Parathyroid adenoma (tissue), 2 donors: ENCODE measurements at regions not wholly inside any gene's neighbourhood (a gene's known extent, or its start where the extent isn't known, plus 50 kb on each side); places are given as distances from the start of the nearest gene placed in this dataset.

Source experiments
- H2AFZ ChIP-seq: fragments of 300-600 bp; sonication (generic); one replicate; pipeline ENCODE4 v1.7.0; 2017; ENCODE audit warnings: antibody characterized with exemption, mild to moderate bottlenecking
- H3K27ac ChIP-seq: fragments of 300-600 bp; sonication (generic); one replicate; pipeline ENCODE4 v1.7.0; 2017
- H3K27me3 ChIP-seq: fragments of 300-600 bp; sonication (generic); one replicate; pipeline ENCODE4 v1.7.0; 2017; ENCODE audit warnings: low read length; ENCODE audit not compliant: control insufficient read depth, insufficient read depth
- H3K36me3 ChIP-seq: fragments of 300-600 bp; sonication (generic); one replicate; pipeline ENCODE4 v1.7.0; 2017; ENCODE audit warnings: low read length; ENCODE audit not compliant: control insufficient read depth, insufficient read depth
- H3K4me1 ChIP-seq: fragments of 300-600 bp; sonication (generic); one replicate; pipeline ENCODE4 v1.7.0; 2017; ENCODE audit warnings: control low read depth
- H3K4me2 ChIP-seq: fragments of 300-600 bp; sonication (generic); one replicate; pipeline ENCODE4 v1.7.0; 2017; ENCODE audit warnings: low read length
- H3K4me3 ChIP-seq: fragments of 300-600 bp; sonication (generic); one replicate; pipeline ENCODE4 v1.7.0; 2017; ENCODE audit warnings: low read depth, low read length
- H3K79me2 ChIP-seq: fragments of 300-600 bp; sonication (generic); one replicate; pipeline ENCODE4 v1.7.0; 2017; ENCODE audit warnings: control low read depth
- H3K9ac ChIP-seq: fragments of 300-600 bp; sonication (generic); one replicate; pipeline ENCODE4 v1.7.0; 2017; ENCODE audit warnings: mild to moderate bottlenecking
- H3K9me3 ChIP-seq: fragments of 300-600 bp; sonication (generic); one replicate; pipeline ENCODE4 v1.7.0; 2017; ENCODE audit warnings: low read length; ENCODE audit not compliant: control insufficient read depth
- TF ChIP-seq, protein P1 (sequence below): fragments of 300-600 bp; sonication (generic); IDR thresholded peaks from one replicate; pipeline ENCODE4 v1.7.0; 2017; ENCODE audit warnings: antibody characterized with exemption, mild to moderate bottlenecking
- donor health status: primary hyperparathyroidism.

DNA sequence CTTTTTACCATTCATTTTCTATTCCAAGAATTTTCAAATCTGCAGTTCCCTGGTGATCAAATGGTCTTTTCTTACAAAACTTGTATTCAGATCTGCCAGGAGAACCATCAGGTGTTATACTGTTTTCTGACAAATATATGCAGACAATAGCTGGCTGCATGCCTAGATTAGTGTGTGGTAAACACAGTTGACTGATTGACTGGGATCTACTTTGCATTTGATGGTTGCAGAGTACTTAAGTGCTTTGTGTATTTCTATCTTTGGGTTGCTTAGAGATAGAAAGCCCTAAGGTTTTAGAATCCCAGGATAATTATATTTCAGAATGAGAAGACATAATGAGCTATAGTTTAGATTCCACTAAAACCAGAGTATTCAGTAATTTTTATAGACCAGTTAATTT lies 102.0 kb upstream of the CHODL start:
- Histone ChIP-seq H3K4me2 (no peak overlapping the region), H3K4me1 (no peaks in the 10 kb centered on the region), H2AFZ (no peak overlapping the region), H3K36me3 (no peaks in the 10 kb centered on the region), H3K4me3 (no peak overlapping the region), H3K79me2 (no peaks in the 10 kb centered on the region), H3K27ac (no peak overlapping the region), H3K9me3 (no peaks in the 10 kb centered on the region), H3K9ac (no peak overlapping the region), H3K27me3 (no peaks in the 10 kb centered on the region)
- TF ChIP-seq, protein P1, sequence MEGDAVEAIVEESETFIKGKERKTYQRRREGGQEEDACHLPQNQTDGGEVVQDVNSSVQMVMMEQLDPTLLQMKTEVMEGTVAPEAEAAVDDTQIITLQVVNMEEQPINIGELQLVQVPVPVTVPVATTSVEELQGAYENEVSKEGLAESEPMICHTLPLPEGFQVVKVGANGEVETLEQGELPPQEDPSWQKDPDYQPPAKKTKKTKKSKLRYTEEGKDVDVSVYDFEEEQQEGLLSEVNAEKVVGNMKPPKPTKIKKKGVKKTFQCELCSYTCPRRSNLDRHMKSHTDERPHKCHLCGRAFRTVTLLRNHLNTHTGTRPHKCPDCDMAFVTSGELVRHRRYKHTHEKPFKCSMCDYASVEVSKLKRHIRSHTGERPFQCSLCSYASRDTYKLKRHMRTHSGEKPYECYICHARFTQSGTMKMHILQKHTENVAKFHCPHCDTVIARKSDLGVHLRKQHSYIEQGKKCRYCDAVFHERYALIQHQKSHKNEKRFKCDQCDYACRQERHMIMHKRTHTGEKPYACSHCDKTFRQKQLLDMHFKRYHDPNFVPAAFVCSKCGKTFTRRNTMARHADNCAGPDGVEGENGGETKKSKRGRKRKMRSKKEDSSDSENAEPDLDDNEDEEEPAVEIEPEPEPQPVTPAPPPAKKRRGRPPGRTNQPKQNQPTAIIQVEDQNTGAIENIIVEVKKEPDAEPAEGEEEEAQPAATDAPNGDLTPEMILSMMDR: no peak

DNA sequence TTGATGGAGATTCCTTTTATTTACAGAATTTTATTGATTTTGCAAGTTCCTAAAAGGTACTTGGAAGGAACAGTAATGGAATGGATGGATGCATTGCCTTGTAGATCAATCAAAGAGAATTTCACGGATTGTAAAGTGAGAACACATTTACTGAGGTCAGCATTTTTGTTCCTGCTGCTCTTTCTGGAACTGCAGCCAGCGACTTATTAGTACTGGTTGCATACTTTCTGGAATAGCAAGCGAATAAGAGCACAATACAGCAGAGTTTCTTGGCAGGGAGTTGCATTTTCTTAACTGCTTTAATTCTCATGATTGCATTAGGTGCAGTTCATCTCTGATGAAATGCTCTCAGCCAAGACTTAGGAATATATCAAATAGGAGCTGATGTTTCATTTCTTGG lies 106.1 kb upstream of the CHODL start:
- Histone ChIP-seq H3K36me3 (no peaks in the 10 kb centered on the region), H3K4me3 (no peak overlapping the region), H2AFZ (no peak overlapping the region), H3K4me2 (no peak overlapping the region), H3K27me3 (no peaks in the 10 kb centered on the region), H3K27ac (no peak overlapping the region), H3K4me1 (no peaks in the 10 kb centered on the region), H3K79me2 (no peaks in the 10 kb centered on the region), H3K9me3 (no peaks in the 10 kb centered on the region), H3K9ac (no peak overlapping the region)
- TF ChIP-seq, protein P1: no peak

DNA sequence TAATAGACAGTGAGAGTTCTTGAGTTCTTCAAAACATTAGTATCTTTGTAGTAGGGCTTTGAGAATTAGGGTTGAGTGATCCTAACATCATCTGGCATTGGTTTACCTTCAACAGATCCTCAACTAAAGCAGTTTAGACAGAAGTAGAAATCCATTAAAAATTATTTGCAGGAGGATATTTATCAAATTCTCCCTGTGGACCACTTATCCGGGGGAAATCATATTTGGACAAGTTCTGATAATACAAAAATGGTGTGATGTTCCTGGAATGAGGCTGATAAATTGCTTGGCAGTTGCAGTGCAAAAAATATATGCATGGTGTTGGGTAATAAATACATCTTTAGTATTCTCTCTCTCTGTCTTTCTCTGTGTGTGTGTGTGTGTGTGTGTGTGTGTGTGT lies 115.1 kb upstream of the CHODL start:
- TF ChIP-seq, protein P1: no peak
- no peaks in the 10 kb centered on the region for H3K79me2 ChIP-seq
- H2AFZ ChIP-seq: no peak overlapping the region
- H3K9me3 ChIP-seq: no peaks in the 10 kb centered on the region
- no peaks in the 10 kb centered on the region for H3K4me1 ChIP-seq
- no peaks in the 10 kb centered on the region for H3K27me3 ChIP-seq
- H3K9ac ChIP-seq: no peak overlapping the region
- H3K36me3 ChIP-seq: no peaks in the 10 kb centered on the region
- H3K4me2 ChIP-seq: no peak overlapping the region
- no peak overlapping the region for H3K4me3 ChIP-seq
- no peak overlapping the region for H3K27ac ChIP-seq

DNA sequence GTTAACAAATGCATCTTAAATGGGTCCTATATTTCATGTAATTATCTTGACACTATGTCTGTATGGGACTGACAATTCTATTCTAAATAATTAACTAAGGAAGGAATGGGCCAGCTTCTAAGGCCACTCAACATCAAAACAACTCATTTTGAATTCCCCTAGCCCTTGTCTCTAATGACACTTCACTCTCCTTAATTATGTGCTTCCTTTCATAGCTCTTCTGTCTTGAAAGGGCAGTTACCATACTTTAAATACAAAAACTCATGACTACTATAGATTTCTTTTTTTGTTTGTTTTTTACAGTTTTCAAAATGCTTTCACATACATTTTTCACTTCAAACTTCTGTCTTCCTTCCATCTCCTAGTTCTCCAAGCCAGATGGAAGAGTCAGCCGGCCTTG lies 126.1 kb upstream of the CHODL start:
- Histone ChIP-seq H3K4me2 (no peak overlapping the region), H3K9me3 (no peaks in the 10 kb centered on the region), H3K27ac (no peak overlapping the region), H3K4me1 (no peaks in the 10 kb centered on the region), H3K27me3 (no peaks in the 10 kb centered on the region), H3K4me3 (no peak overlapping the region), H3K36me3 (no peaks in the 10 kb centered on the region), H3K9ac (no peak overlapping the region), H2AFZ (no peak overlapping the region), H3K79me2 (no peaks in the 10 kb centered on the region)
- TF ChIP-seq, protein P1: no peak

DNA sequence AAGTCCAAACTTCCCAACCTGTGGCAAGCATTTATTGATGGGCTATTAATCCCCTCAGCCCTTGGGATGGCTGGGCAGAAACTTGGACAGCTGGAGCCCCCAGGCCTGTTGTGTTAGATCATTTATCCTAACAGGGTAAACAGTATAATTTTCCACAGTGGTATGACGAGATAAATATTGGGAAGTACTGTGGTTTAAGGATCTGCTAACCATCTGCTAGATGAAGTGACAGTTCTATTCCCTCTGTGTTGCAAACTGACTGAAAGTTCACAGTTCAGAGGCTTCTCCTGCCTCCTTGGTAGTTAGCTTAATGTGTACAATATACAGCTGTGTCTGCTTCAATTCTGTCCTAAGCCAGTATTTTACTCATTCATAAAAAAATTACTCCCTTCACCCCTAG lies 127.5 kb upstream of the CHODL start:
- H3K4me3 ChIP-seq: no peak overlapping the region
- no peaks in the 10 kb centered on the region for H3K4me1 ChIP-seq
- no peak overlapping the region for H2AFZ ChIP-seq
- H3K9ac ChIP-seq: no peak overlapping the region
- H3K27ac ChIP-seq: no peak overlapping the region
- H3K9me3 ChIP-seq: no peaks in the 10 kb centered on the region
- no peaks in the 10 kb centered on the region for H3K79me2 ChIP-seq
- no peak overlapping the region for H3K4me2 ChIP-seq
- H3K36me3 ChIP-seq: no peaks in the 10 kb centered on the region
- no peaks in the 10 kb centered on the region for H3K27me3 ChIP-seq
- TF ChIP-seq, protein P1: no peak
